NCI-H510A treated with DMSO at 0.1 percent for 48 hours (cell line): ENCODE measurements at regions not wholly inside any gene's neighbourhood (a gene's known extent, or its start where the extent isn't known, plus 50 kb on each side); places are given as distances from the start of the nearest gene placed in this dataset.
"Not testable (repeated sequence)": the region's sequence is repeated elsewhere in the genome, so short reads cannot be mapped to it uniquely, and the experiment has no call there.

Source experiments
- DNase-seq: peaks from one replicate; lab custom pipeline; 2025; lab: John Stamatoyannopoulos, UW

DNA sequence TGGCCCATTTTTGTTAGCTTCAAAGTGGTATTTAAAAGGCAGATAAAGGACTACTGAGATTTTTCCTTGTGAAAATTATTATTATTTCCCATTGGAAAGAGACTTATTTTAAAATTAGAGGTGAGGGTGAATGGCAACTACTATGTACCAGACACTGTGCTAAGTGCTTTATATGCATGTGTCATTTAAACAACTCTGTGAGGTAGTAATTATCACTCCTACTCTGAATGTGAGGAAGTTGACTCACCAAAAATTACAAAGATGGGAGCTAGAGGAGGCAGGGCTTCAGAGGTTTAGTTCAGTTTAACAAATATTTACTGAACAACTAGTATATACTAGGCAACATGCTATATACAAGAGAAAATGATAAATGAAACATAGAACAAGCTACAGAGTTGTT lies 78.2 kb downstream of the MSL3 start:
- DNase-seq = no peak

DNA sequence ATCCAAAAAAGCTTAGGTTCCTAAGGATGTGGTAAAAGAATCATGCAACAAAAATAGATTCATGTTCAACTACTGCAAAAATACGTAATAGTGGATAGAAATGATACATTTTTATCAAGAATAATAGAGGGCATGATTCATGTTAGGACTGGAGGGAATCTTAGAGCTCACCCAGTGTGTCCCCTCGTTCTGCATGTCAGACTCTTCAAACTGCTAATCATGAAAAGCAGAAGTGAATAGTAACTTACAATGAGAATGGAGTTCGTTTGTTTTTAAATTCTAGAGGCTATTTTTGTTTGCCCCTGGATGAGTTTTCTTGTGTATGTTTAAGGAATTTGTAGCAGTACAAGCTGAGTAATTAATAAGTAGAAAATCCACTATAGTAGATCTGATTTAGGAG lies 79.4 kb downstream of the MSL3 start:
- no peak for DNase-seq

GRCh38 chrX:11864171-11864570 lies 106.1 kb downstream of the MSL3 start:
- no peak for DNase-seq

GRCh38 chrX:11867610-11868345 lies 109.7 kb downstream of the MSL3 start:
- no peak for DNase-seq

- DNase-seq = no peak
These were observed 112.8 kb downstream of the MSL3 start for GRCh38 chrX:11870789-11871188.

DNA sequence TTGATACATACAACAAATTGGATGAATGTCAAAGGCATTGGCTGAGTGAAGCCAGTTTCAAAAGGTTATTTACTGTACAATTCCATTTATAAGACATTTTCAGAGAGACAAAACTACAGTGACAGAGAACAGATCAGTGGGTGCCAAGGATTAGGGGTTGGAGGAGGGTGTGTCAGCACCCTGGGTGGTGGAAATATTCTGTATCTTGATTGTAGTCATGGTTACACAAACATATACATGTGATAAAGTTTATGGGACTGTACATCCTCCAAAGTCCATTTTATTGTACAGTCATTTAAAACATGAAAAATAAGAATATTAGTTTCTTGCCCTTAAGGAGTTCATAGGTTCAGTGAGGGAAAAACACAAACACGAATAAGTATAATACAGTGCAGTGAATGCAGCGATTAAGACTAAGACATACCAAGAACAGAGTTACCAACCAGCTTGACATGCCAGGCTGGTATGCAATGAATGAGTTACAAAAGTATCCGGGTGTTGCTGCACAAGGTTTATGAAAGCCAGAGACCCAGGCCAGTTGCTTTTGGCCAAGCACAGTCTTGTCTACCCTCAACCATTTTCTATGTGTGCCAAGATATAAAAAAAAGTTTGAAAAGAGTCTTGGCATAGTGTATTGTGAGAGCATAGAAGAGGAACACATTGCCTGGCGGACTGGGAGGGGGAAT lies 123.6 kb downstream of the MSL3 start:
- no peak for DNase-seq

DNA sequence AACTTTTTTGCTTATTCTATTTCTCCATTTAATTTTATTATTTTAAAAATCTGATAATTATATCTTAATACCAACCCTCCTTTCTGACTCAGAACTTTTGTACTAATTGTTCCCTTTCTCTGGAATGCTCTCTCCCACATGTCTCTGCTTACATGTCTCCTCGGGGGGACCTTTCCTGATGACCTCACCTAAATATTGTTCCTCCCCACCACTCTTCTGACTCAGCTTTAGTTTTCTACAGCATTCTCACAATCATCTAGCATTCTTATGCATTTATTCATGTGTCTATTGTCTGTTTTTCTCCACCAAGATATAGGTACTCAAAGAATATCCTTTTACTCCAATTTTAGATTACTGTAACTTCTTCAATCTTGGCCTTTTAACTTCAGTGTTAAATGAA lies 128.7 kb downstream of the MSL3 start:
- no peak for DNase-seq

DNA sequence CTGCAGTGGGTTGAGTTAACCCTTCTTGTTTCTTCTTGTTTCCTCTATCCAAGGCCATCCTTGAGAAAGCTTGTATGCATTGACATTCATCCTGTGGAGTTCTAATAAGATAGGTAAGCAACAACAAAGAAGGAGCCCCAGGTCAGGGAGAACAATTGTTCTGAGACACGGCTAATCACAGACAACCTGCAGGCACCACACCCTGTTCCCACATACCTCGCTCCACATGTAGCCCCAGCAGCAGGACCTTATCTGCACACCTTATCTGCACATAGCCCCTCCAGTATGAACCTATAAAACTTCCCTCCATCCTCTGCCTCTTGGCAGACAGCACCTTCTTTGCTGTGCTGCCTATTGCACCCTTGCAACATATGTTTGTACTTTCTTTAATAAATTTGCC lies 129.1 kb downstream of the MSL3 start:
- DNase-seq = no peak

- no peak for DNase-seq
These were observed 130.4 kb downstream of the MSL3 start for GRCh38 chrX:11888421-11888820.

GRCh38 chrX:11889791-11890190 lies 131.8 kb downstream of the MSL3 start:
- DNase-seq = no peak

DNA sequence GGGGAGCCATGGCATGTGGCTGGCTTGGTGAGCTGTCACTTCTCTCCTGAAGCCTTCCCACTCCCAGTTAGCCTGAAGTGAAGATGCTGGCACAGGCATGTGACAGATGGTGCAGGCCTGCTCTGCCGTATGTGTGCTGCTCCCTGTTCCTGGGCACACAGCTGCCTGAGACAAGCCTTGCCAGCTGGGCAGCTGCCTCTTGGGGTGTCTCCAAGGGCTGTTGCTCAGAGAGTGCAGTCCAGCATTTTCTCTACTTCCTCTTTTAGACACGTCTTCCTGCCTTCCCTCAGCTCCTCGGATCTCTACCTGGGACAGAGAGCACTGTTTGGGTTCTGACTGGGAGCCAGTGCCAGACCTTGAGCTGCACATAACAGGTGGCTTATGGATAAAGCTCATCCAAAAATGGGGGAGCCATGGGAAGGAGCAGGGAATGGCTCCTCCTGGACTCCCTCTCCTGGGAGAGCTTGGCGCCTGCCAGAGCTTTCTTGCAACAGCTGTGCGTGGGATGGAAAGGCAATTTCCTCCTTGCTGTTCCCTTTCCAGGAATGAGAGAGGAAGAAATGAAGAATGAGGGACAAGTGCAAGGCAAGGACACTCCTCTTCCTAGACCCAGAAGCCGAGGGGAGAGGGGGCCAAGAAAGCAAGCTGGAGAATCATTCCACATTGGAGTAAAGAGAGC lies 132.9 kb downstream of the MSL3 start:
- DNase-seq = no peak

- no peak for DNase-seq
These were observed 136.1 kb downstream of the MSL3 start for GRCh38 chrX:11893933-11894710.

- DNase-seq = no peak
These were observed 141.1 kb downstream of the MSL3 start for GRCh38 chrX:11899091-11899490.

DNA sequence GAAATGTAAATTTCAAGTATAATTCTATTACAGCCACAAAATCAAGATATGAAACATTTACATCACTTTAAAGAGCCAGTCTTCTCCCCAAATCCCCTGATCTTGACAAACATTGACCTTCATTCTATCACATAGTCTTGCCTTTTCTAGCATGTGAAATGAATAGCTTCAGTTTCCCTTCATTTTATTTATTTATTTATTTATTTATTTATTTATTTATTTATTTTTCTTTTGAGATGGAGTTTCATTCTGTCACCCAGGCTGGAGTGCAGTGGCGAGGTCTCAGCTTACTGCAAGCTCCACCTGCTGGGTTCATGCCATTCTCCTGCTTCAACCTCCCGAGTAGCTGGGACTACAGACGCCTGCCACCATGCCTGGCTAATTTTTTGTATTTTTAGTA lies 147.9 kb downstream of the MSL3 start:
- DNase-seq = not testable (repeated sequence)

DNA sequence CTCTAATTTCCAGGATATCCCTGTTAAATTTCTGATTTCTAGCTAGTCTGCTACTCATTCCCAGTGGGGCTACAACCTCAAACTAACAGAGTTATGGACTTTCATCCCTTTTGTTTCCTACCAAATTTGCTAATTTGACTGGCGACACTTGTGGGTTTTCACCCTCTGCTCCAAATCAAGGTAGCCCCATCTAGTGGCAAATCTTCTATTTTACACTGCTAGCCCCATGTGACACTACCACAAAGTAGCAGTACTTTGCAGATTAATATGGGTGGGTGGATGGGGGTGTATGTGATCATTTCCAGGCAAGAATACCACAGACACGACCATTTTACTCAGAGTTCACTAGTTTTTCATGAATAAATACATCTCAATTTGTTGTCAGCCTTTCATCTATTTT lies 150.3 kb downstream of the MSL3 start:
- no peak for DNase-seq

GRCh38 chrX:11913001-11913400 lies 155.0 kb downstream of the MSL3 start:
- no peak for DNase-seq

DNA sequence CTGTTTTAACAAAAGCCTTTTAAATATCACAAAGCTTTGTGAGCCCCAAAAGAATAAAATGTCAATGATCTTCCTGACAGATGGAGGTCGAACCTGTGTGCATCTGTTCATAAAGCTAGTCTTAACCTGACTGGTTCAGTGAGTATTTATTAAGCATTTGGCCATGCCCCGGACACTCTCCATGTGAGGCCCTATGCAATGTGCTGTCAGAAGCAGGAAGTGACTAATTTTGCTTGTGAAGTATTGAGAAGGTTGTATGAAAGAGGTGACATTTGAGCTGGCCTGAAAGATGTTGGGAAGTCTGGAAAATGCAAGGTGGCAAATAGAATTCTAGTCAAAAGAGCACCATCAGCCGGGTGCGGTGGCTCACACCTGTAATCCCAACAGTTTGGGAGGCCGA lies 171.4 kb downstream of the MSL3 start:
- no peak for DNase-seq

GRCh38 chrX:11932423-11932822 lies 174.4 kb downstream of the MSL3 start:
- DNase-seq = no peak

DNA sequence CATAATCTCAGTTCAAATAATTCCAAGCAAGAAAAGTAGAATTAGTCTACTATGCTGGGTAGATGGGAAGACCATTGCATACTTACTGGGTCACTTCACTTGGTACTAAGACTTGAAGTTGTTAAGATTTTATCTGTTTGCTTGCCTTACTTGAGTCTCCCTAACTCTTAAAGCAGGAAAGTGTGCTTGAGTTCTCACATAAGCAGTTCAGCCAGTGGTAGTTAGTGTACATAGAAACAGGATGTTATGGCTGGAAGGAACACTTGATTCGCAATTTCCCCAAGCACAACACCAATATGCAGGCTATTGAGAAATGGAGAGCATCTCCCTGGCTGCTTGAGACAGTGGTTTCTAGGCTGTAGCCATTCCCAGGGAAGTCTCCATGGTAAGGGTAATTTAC lies 176.1 kb downstream of the MSL3 start:
- no peak for DNase-seq

DNA sequence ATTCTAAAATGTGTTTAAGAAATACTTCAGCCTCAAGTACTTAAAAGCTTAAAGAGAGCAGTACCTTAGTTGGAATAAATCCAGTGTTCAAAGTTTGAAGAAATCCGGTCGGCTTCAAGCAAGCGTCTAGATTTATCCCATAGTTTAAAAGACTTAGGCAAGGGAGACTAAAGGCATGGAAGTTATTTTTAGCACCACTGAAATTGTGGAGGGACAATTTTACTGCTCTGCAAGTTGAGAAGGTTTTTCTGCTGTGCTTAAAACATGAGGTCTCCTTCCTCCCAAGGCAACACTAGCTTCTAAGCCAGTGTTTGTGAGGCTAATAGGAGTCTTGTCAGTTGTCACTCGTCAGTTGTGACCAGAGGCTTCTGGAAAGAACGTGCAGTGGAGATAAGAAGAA lies 183.5 kb downstream of the MSL3 start:
- no peak for DNase-seq

DNA sequence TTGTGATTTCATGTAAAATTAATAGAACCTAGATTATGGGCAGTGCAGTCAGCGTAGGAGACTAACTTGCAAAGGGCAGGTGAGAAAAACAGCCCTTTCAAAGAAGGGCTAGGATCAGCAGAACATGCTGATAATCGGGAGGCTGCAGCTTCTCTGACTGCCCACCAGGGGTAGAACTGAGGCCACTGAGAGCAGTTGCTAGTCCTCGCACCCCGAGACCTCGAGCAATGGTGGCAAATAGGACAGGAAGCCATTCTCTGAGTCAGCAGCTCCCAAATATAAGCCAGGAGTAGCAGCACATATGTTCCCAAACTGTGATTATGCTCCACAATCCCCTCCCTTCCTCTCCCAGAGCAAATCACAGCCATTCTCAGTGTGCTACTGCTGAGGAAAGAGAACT lies 186.5 kb downstream of the MSL3 start:
- peak; percentile 2 for DNase-seq

DNA sequence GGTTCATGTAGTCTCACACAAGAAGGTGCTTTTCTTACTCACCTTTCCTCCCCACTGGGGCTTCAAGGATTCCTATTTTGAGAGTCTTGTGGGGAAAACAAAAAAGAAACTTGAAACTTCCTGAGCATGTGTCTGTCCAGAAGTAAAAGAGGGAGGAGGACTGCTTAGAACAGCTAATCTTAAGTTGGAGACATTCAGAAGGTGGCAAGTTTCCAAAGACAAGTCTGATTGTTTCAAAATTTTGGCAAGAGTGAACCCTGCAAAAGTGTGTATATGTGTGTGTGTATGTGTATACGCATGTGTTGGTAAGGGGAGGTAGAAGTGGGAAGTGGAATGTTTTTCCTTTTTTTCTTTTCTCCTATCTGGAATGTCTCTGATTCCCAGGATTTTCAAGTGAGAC lies 189.0 kb upstream of the FRMPD4 start:
- no peak for DNase-seq
